GM19035 (cell line): ENCODE measurements at regions not wholly inside any gene's neighbourhood (a gene's known extent, or its start where the extent isn't known, plus 50 kb on each side); places are given as distances from the start of the nearest gene placed in this dataset.
"Not testable (repeated sequence)": the region's sequence is repeated elsewhere in the genome, so short reads cannot be mapped to it uniquely, and the experiment has no call there.

Experiments
- ATAC-seq: cut with Tn5 transposase; IDR thresholded peaks from one replicate; pipeline ENCODE4 v1.9.1; 2021; ENCODE audit not compliant: unreplicated experiment

GRCh38 chr1:109857702-109858101 is 52.9 kb upstream of the CSF1 start:
- not testable (repeated sequence) for ATAC-seq

DNA sequence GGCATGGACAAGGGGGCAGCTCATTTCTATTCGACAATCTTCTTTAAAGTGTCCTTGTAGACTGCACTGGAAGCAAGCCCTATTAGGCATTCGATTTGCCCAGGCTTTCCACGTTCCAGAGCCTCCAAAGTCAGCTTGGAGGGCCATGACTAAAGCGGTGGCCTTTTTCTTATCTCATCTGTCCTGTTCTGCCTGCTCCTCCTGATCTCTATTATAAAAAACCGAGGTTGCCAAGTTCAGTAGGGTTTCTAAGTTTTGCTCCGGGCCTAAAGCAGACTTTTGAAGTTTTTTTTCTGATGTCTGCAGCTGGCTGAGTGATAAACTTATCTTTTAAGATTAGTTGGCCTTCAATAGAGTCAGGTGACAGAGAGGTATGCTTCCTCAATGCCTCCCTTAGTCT is 54.7 kb upstream of the CSF1 start:
- not testable (repeated sequence) for ATAC-seq

DNA sequence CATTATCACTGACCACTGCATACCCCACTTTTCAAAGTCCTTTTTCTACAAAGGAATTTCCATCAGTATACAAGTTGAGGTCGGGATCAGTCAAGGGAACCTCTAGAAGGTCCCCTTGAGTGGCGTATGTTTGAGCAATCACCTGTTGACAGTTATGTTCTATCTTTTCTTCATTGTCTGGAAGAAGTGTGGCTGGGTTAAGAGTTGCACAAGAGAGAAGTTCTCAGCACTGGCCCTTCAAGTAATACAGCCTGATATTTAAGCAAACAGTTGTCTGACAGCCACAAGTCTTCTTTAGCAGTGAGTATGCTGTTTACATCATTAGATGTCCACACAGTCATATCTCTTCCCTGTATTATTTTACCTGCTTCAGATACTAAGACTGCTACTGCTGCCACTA is 56.7 kb upstream of the CSF1 start:
- not testable (repeated sequence) for ATAC-seq

GRCh38 chr1:109852221-109853015 is 58.2 kb upstream of the CSF1 start:
- not testable (repeated sequence) for ATAC-seq

GRCh38 chr1:109850827-109851226 is 59.8 kb upstream of the CSF1 start:
- ATAC-seq = no peak

DNA sequence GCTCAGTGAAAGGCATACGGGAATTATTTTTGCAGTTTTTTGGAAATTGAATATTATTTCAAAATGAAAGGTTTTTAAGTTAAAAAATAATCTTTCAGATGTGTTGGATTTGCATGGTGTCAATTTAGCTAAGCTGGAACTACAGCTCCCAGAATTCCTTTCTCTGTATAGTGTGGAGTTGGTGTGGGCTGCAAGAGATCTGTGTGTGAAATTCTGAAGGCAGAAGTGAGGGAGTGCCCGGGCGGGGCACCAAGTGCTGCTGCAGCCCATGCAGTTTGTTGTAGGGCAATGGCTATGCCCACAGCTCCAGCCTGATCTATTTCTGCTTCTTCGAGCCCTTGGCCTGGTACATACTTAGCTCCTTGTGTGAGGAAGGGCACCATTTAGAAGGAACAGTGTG is 60.5 kb upstream of the CSF1 start:
- ATAC-seq = no peak

GRCh38 chr1:109849655-109850054 is 61.0 kb upstream of the CSF1 start:
- ATAC-seq = no peak

GRCh38 chr1:109847251-109847650 is 63.4 kb upstream of the CSF1 start:
- ATAC-seq = no peak

- ATAC-seq = no peak
These were observed 63.8 kb upstream of the CSF1 start for GRCh38 chr1:109846846-109847245.

- ATAC-seq = no peak
These were observed 64.5 kb upstream of the CSF1 start for GRCh38 chr1:109846162-109846561.

DNA sequence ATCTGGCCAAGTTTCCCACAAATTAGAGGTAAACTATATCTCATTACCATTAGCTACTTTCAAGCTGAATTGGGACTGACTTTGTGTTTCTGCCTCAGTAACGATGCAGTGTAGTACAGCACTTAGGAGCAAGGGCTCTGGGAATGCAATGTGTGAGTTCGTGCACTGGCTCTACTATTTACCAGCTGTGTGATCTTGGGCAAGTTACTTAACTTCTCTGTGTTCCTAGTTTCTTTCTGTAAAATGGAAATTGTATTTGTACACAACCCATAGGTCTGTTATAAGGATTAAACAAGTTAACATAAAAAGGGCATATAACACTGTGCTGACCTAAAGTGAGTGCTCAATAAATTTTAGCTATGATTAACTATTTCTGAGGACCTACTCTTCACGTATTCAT is 65.0 kb upstream of the CSF1 start:
- ATAC-seq = no peak

- ATAC-seq = no peak
These were observed 66.0 kb upstream of the CSF1 start for GRCh38 chr1:109844609-109845008.

GRCh38 chr1:109840011-109840629 is 70.5 kb upstream of the CSF1 start:
- ATAC-seq = no peak

- ATAC-seq = not testable (repeated sequence)
These were observed 71.4 kb upstream of the CSF1 start for GRCh38 chr1:109839276-109839675.

GRCh38 chr1:109838838-109839240 is 71.8 kb upstream of the CSF1 start:
- ATAC-seq = no peak

- no peak for ATAC-seq
These were observed 72.6 kb upstream of the CSF1 start for GRCh38 chr1:109837852-109838570.

DNA sequence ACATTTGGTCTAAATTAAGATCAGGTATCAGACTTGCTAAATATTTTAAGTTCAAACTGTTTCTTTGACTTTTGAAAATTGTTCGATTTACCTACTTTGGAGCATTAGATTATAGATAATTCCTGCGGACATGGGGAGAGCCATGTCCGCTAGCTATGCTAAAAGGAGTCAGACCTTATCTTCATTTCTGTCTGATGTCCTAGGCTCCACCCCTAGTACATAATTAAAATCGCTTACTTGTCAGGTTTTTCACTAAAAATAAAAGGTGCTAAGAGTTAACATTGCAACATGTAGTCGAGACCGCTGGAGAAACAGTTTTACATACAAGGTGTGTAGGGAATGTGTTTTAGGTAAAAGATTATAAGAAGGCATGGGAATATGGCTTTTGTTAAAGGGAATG is 71.9 kb upstream of the EPS8L3 start:
- ATAC-seq = not testable (repeated sequence)

DNA sequence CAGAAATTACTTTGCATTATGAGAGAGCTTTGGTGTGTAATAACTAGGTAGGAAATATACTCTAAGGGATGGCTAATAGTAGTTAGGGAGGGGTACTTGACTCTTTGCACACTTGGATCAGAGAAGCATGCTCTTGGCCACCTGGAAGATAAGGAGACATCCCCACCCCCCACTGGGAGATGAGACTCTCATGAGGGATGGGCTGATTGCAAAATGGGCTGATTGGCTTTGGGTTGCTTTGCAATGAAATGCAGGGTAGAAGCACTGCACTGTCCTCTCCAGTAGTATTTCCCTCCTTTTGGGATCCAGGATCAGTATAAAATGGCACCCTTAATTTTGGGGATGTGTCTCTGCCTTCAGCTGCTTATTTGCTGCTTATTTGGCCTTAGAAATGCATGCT is 71.2 kb upstream of the EPS8L3 start:
- ATAC-seq = no peak

GRCh38 chr1:109832945-109833344 is 69.2 kb upstream of the EPS8L3 start:
- no peak for ATAC-seq

DNA sequence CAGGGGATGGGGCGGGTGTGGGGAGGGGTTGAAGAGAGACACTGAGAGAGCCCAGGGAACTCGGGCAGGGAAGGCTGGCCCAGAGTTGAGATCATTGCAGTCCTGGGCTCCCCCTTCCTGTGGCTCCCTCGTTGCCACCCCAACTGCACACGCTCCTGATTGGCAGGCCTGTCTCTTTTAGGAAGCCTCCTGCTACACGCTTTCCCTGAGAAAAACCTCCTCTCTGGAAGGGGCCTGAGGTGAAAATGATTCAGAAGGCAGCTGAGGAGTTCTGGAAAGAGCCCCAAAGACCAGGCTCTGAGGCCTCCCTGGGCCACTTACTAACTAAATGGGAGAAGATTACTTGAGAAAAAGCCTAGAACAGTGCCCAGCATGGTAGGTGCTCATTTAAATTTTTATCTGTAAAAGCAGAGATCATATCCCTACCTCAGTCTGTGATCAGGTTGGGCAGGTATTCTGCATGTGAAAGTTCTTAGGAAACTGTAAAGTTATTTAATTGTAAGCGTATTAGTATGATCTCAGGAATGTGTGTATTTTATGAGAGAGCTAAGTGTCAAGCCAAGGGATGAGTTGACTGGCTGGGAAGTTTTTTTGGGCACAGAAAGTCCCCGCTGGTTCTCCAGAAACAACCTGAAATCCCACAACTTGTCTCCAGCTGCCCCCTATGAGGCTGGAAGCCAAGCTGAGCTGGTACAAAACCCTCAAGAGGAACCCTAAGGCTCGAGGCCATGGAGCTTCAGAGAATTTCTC is 65.2 kb upstream of the EPS8L3 start:
- no peak for ATAC-seq

GRCh38 chr1:109827986-109828385 is 64.3 kb upstream of the EPS8L3 start:
- no peak for ATAC-seq
